ENCODE measurements at regions not wholly inside any gene's neighbourhood (a gene's known extent, or its start where the extent isn't known, plus 50 kb on each side); places are given as distances from the start of the nearest gene placed in this dataset.

DNA sequence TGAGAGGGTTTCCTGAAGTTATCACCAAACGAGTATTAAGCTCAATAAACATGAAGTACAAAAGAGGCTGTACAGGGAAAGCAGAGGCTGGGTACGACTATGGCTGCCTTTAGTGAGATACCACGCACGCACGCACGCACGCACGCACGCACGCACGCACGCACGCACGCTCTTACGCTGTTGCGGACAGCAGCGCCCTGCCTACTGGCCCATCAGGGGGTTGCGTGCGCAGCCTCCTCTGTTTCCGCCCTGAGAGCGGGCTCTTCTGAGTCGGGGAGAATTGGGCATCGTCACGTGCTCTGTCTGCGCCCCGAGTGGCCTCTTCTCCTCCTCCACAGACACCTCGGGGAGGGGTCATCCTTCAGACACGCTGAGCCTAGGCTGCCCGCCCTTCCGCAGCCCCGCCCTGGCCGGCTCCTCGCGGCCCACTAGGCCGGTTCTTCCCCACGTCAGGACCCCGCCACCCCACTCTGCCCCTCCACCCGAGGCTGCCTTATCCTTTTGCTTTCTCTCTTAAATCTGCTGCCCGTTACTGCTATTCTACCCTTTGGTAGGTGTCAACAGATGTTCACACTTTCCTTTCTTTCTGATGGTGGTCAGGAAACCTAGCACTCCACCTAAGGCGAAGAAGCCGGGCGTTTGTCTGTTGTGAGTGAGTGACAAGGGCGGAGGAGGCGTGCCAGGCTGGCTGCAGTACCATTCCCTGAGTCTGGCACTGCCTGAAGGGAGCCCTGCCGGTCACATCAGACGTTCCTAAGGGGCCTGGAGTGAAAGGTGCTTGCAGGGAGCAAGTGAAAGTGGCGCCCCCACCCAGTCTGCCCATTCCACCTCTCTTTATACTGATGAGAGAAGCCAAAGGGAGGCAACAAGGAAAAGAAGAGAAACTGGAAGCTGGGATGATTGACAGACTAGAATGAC, 300.4 kb upstream of the B3GAT1 start:
- TF ChIP-seq, protein P1, sequence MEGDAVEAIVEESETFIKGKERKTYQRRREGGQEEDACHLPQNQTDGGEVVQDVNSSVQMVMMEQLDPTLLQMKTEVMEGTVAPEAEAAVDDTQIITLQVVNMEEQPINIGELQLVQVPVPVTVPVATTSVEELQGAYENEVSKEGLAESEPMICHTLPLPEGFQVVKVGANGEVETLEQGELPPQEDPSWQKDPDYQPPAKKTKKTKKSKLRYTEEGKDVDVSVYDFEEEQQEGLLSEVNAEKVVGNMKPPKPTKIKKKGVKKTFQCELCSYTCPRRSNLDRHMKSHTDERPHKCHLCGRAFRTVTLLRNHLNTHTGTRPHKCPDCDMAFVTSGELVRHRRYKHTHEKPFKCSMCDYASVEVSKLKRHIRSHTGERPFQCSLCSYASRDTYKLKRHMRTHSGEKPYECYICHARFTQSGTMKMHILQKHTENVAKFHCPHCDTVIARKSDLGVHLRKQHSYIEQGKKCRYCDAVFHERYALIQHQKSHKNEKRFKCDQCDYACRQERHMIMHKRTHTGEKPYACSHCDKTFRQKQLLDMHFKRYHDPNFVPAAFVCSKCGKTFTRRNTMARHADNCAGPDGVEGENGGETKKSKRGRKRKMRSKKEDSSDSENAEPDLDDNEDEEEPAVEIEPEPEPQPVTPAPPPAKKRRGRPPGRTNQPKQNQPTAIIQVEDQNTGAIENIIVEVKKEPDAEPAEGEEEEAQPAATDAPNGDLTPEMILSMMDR (IDR thresholded peaks at IDR 0.05) = no peak
- TF ChIP-seq POLR2A (IDR thresholded peaks at IDR 0.05) = no peak

Data from uterus (tissue), 2 donors.